ENCODE measurements at regions not wholly inside any gene's neighbourhood (a gene's known extent, or its start where the extent isn't known, plus 50 kb on each side); places are given as distances from the start of the nearest gene placed in this dataset.

DNA sequence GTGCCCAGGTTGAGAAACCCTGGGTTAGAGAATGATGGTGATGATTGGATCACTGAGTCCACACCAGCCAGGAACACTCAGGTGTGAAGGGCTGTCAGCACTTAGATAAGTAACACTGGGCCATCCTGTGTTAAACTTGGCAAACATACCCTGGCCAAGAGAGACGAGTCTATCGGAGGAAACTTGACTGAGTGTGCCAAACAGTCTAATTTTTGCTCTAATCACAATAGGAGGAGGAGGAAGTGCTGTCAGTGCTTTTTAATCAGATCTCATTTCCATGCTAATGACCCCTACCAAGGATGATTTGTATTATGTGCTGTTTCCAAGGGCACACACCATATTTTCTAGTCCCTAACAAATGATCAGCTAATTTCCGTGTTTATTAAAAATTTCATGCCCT lies 63.8 kb upstream of the SEC11C start:
- no peak for ATAC-seq
- Histone ChIP-seq H3K4me1 (replicated peaks in 1 of 2; ENCODE audit: control insufficient read depth in 2 of 2, insufficient read depth in 2 of 2, low read length in 2 of 2) (no peaks in the 10 kb centered on the region; a peak in 1 of 5 replicates), H3K27ac (ENCODE audit: extremely low read depth, low read depth, low read length) (no peak overlapping the region), H3K9ac (ENCODE audit: insufficient read depth in 1 of 2, low read depth in 2 of 2, low read length in 2 of 2) (no peak overlapping the region), H3K4me2 (ENCODE audit: insufficient read depth, low read length) (no peak overlapping the region), H3K4me3 (no peak overlapping the region), H3K79me2 (ENCODE audit: control insufficient read depth, insufficient read depth, low read length) (no peaks in the 10 kb centered on the region), H3K9me3 (replicated peaks; ENCODE audit: control insufficient read depth, insufficient read depth, low read depth, low read length) (no peaks in the 10 kb centered on the region), H3K27me3 (ENCODE audit: control insufficient read depth in 2 of 2, insufficient read depth in 2 of 2, low read length in 2 of 2) (peaks cover 0 to 7% of the 10 kb centered on the region in 2 experiments; a peak in 1 of 5 replicates), H4K20me1 (replicated peaks; ENCODE audit: control insufficient read depth, insufficient read depth, low read length) (no peaks in the 10 kb centered on the region), H3K36me3 (ENCODE audit: control insufficient read depth, insufficient read depth, low read length) (no peaks in the 10 kb centered on the region), H2AFZ (ENCODE audit: low read depth, low read length) (no peak overlapping the region), H3K9me1 (ENCODE audit: control insufficient read depth, insufficient read depth, low read length) (no peaks in the 10 kb centered on the region)
- in situ Hi-C loops (cut with MboI) (loop anchor here (10.0 kb wide), 1 partner anchor 541 kb away; no protein-coding TSS in a partner anchor), intact Hi-C loops (cut with micrococcal nuclease) (no loop called here)
- ChIA-PET CTCF (ENCODE audit: low intra/inter-chr PET ratio) (no interaction called here), POLR2A (interaction anchor here (1.1 kb wide), 1 partner anchor 25 kb away, joined by 4 read pairs; no protein-coding TSS in a partner anchor)
- FAIRE-seq = no peak
- WGBS (ENCODE audit: insufficient coverage, low coverage, missing lambda C conversion rate) = 0% methylated on average over 3 of the region's 3 CpGs
- DNase-seq (ENCODE audit: extremely low read depth in 1 of 4, low spot score in 3 of 4) = no peak
- TF ChIP-seq ILK (tag; IDR thresholded peaks at IDR 0.05; ENCODE audit: borderline replicate concordance, low read depth) (no peak), ZNF12 (CRISPR knock-in tag; IDR thresholded peaks at IDR 0.05) (no peak), ZFPM2 (CRISPR knock-in tag; IDR thresholded peaks at IDR 0.05) (no peak), ZNF76 (CRISPR knock-in tag; IDR thresholded peaks at IDR 0.05; ENCODE audit: borderline replicate concordance) (no peak), ZNF707 (CRISPR knock-in tag; conservative IDR thresholded peaks at IDR 0.05) (no peak), MAFK (IDR thresholded peaks at IDR 0.05; ENCODE audit: low read length) (no peak), MAFG (tag; conservative IDR thresholded peaks at IDR 0.05) (no peak), ZNF830 (CRISPR knock-in tag; IDR thresholded peaks at IDR 0.05) (no peak), SMARCA4 (IDR thresholded peaks at IDR 0.05) (no peak), ZBTB1 (CRISPR knock-in tag; IDR thresholded peaks at IDR 0.05; ENCODE audit: borderline replicate concordance, low read depth) (no peak), STAT5A (IDR thresholded peaks at IDR 0.05; ENCODE audit: borderline replicate concordance, low read length) (no peak), SMAD3 (CRISPR knock-in tag; conservative IDR thresholded peaks at IDR 0.05) (no peak)
- TF ChIP-seq, protein P1, sequence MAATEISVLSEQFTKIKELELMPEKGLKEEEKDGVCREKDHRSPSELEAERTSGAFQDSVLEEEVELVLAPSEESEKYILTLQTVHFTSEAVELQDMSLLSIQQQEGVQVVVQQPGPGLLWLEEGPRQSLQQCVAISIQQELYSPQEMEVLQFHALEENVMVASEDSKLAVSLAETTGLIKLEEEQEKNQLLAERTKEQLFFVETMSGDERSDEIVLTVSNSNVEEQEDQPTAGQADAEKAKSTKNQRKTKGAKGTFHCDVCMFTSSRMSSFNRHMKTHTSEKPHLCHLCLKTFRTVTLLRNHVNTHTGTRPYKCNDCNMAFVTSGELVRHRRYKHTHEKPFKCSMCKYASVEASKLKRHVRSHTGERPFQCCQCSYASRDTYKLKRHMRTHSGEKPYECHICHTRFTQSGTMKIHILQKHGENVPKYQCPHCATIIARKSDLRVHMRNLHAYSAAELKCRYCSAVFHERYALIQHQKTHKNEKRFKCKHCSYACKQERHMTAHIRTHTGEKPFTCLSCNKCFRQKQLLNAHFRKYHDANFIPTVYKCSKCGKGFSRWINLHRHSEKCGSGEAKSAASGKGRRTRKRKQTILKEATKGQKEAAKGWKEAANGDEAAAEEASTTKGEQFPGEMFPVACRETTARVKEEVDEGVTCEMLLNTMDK (IDR thresholded peaks at IDR 0.05; ENCODE audit: borderline replicate concordance, insufficient read depth, low read depth, low read length, poor library complexity, severe bottlenecking) = no peak
- BruUV-seq (replicated peaks) = no TSS peak
